PC-9 (cell line): ENCODE measurements at regions not wholly inside any gene's neighbourhood (a gene's known extent, or its start where the extent isn't known, plus 50 kb on each side); places are given as distances from the start of the nearest gene placed in this dataset.

ENCODE experiments used
- CTCF ChIP-seq: fragments of 200-600 bp; sonication (generic); conservative IDR thresholded peaks from 2 replicates; pipeline ENCODE4 v1.6.1; 2017; ENCODE audit warnings: mixed run types, antibody characterized with exemption, mild to moderate bottlenecking, moderate library complexity
- EZH2 ChIP-seq: fragments of 200-600 bp; sonication (generic); IDR thresholded peaks from 2 replicates; pipeline ENCODE4 v1.8.0; 2017; ENCODE audit warnings: antibody characterized with exemption, low read depth

- 0 out of 2 replicates have a peak, but pooled peaks have one; percentile 21 for TF ChIP-seq CTCF
- TF ChIP-seq EZH2, result no peak
Measured at GRCh38 chr22:26797910-26798309, 140.5 kb downstream of the MIAT start.
